Parathyroid adenoma (tissue), 2 donors: ENCODE measurements at regions not wholly inside any gene's neighbourhood (a gene's known extent, or its start where the extent isn't known, plus 50 kb on each side); places are given as distances from the start of the nearest gene placed in this dataset.
"Not testable (repeated sequence)": the region's sequence is repeated elsewhere in the genome, so short reads cannot be mapped to it uniquely, and the experiment has no call there.

Source experiments
- H2AFZ ChIP-seq: fragments of 300-600 bp; sonication (generic); one replicate; pipeline ENCODE4 v1.7.0; 2017; ENCODE audit warnings: antibody characterized with exemption, mild to moderate bottlenecking
- H3K27ac ChIP-seq: fragments of 300-600 bp; sonication (generic); one replicate; pipeline ENCODE4 v1.7.0; 2017
- H3K27me3 ChIP-seq: fragments of 300-600 bp; sonication (generic); one replicate; pipeline ENCODE4 v1.7.0; 2017; ENCODE audit warnings: low read length; ENCODE audit not compliant: control insufficient read depth, insufficient read depth
- H3K36me3 ChIP-seq: fragments of 300-600 bp; sonication (generic); one replicate; pipeline ENCODE4 v1.7.0; 2017; ENCODE audit warnings: low read length; ENCODE audit not compliant: control insufficient read depth, insufficient read depth
- H3K4me1 ChIP-seq: fragments of 300-600 bp; sonication (generic); one replicate; pipeline ENCODE4 v1.7.0; 2017; ENCODE audit warnings: control low read depth
- H3K4me2 ChIP-seq: fragments of 300-600 bp; sonication (generic); one replicate; pipeline ENCODE4 v1.7.0; 2017; ENCODE audit warnings: low read length
- H3K4me3 ChIP-seq: fragments of 300-600 bp; sonication (generic); one replicate; pipeline ENCODE4 v1.7.0; 2017; ENCODE audit warnings: low read depth, low read length
- H3K79me2 ChIP-seq: fragments of 300-600 bp; sonication (generic); one replicate; pipeline ENCODE4 v1.7.0; 2017; ENCODE audit warnings: control low read depth
- H3K9ac ChIP-seq: fragments of 300-600 bp; sonication (generic); one replicate; pipeline ENCODE4 v1.7.0; 2017; ENCODE audit warnings: mild to moderate bottlenecking
- H3K9me3 ChIP-seq: fragments of 300-600 bp; sonication (generic); one replicate; pipeline ENCODE4 v1.7.0; 2017; ENCODE audit warnings: low read length; ENCODE audit not compliant: control insufficient read depth
- CTCF ChIP-seq: fragments of 300-600 bp; sonication (generic); IDR thresholded peaks from one replicate; pipeline ENCODE4 v1.7.0; 2017; ENCODE audit warnings: antibody characterized with exemption, mild to moderate bottlenecking
- donor health status: primary hyperparathyroidism.

GRCh38 chr6:81293896-81294295 lies 458.6 kb downstream of the TENT5A start:
- H3K4me2 ChIP-seq: no peak overlapping the region
- no peaks in the 10 kb centered on the region for H3K79me2 ChIP-seq
- no peak overlapping the region for H3K27ac ChIP-seq
- H3K9ac ChIP-seq: no peak overlapping the region
- H3K4me3 ChIP-seq: no peak overlapping the region
- H2AFZ ChIP-seq: no peak overlapping the region
- H3K36me3 ChIP-seq: no peaks in the 10 kb centered on the region
- no peaks in the 10 kb centered on the region for H3K4me1 ChIP-seq
- no peaks in the 10 kb centered on the region for H3K27me3 ChIP-seq
- no peak for TF ChIP-seq CTCF
- H3K9me3 ChIP-seq: no peaks in the 10 kb centered on the region

GRCh38 chr6:81289229-81289628 lies 463.3 kb downstream of the TENT5A start:
- Histone ChIP-seq H3K27me3 (no peaks in the 10 kb centered on the region), H3K9me3 (no peaks in the 10 kb centered on the region), H3K36me3 (no peaks in the 10 kb centered on the region), H3K4me1 (no peaks in the 10 kb centered on the region), H3K4me2 (no peak overlapping the region), H3K79me2 (no peaks in the 10 kb centered on the region), H3K9ac (no peak overlapping the region), H3K4me3 (no peak overlapping the region), H3K27ac (no peak overlapping the region), H2AFZ (no peak overlapping the region)
- no peak for TF ChIP-seq CTCF

GRCh38 chr6:81265106-81265505 lies 487.4 kb downstream of the TENT5A start:
- H2AFZ ChIP-seq: no peak overlapping the region
- H3K4me1 ChIP-seq: no peaks in the 10 kb centered on the region
- no peaks in the 10 kb centered on the region for H3K9me3 ChIP-seq
- no peaks in the 10 kb centered on the region for H3K36me3 ChIP-seq
- H3K9ac ChIP-seq: no peak overlapping the region
- H3K79me2 ChIP-seq: no peaks in the 10 kb centered on the region
- TF ChIP-seq CTCF: no peak
- no peaks in the 10 kb centered on the region for H3K27me3 ChIP-seq
- H3K27ac ChIP-seq: no peak overlapping the region
- H3K4me3 ChIP-seq: no peak overlapping the region
- H3K4me2 ChIP-seq: no peak overlapping the region

GRCh38 chr6:81263531-81264168 lies 488.8 kb downstream of the TENT5A start:
- no peak overlapping the region for H3K27ac ChIP-seq
- H3K9me3 ChIP-seq: no peaks in the 10 kb centered on the region
- H3K27me3 ChIP-seq: no peaks in the 10 kb centered on the region
- H3K79me2 ChIP-seq: no peaks in the 10 kb centered on the region
- H3K4me3 ChIP-seq: no peak overlapping the region
- H2AFZ ChIP-seq: no peak overlapping the region
- H3K4me2 ChIP-seq: no peak overlapping the region
- H3K9ac ChIP-seq: no peak overlapping the region
- H3K4me1 ChIP-seq: no peaks in the 10 kb centered on the region
- TF ChIP-seq CTCF: no peak
- no peaks in the 10 kb centered on the region for H3K36me3 ChIP-seq

GRCh38 chr6:81262656-81263055 lies 489.8 kb downstream of the TENT5A start:
- H3K4me1 ChIP-seq: no peaks in the 10 kb centered on the region
- no peak overlapping the region for H2AFZ ChIP-seq
- H3K27ac ChIP-seq: no peak overlapping the region
- TF ChIP-seq CTCF: no peak
- H3K9ac ChIP-seq: no peak overlapping the region
- no peak overlapping the region for H3K4me2 ChIP-seq
- no peaks in the 10 kb centered on the region for H3K9me3 ChIP-seq
- H3K27me3 ChIP-seq: no peaks in the 10 kb centered on the region
- H3K4me3 ChIP-seq: no peak overlapping the region
- no peaks in the 10 kb centered on the region for H3K36me3 ChIP-seq
- H3K79me2 ChIP-seq: no peaks in the 10 kb centered on the region

GRCh38 chr6:81256223-81256622 lies 496.3 kb downstream of the TENT5A start:
- not testable (repeated sequence) for H2AFZ ChIP-seq, H3K4me1 ChIP-seq, H3K27ac ChIP-seq, H3K27me3 ChIP-seq, H3K79me2 ChIP-seq, H3K9ac ChIP-seq, H3K36me3 ChIP-seq, H3K4me2 ChIP-seq, H3K4me3 ChIP-seq, H3K9me3 ChIP-seq
